Left lung (tissue), 4 donors: ENCODE measurements at regions not wholly inside any gene's neighbourhood (a gene's known extent, or its start where the extent isn't known, plus 50 kb on each side); places are given as distances from the start of the nearest gene placed in this dataset.

Experiments used
- ATAC-seq: fragments of 200-7000 bp; cut with Tn5 transposase; one replicate; pipeline ENCODE4 v1.9.1; 2020; ENCODE audit warnings: moderate library complexity
- DNase-seq, 4 donors: peaks; one replicate each; pipeline ENCODE4 v3.0.0-alpha.2; 2013 to 2020
- H3K27ac ChIP-seq, 2 donors: fragments of 200-600 bp; sonication (generic) in 1 of 2; one replicate each; pipeline versions ENCODE4 v1.5.0 to v1.8.0; 2020 to 2021
- H3K27me3 ChIP-seq, 2 donors: fragments of 200-600 bp; sonication (generic) in 1 of 2; one replicate each; pipeline versions ENCODE4 v1.5.0 to v1.8.0; 2020 to 2021
- H3K36me3 ChIP-seq, 2 donors: fragments of 200-600 bp; sonication (generic) in 1 of 2; one replicate each; pipeline versions ENCODE4 v1.5.0 to v1.8.0; 2020 to 2021
- H3K4me1 ChIP-seq, 2 donors: fragments of 200-600 bp; one replicate each; pipeline ENCODE4 v1.8.0; 2021
- H3K4me3 ChIP-seq, 2 donors: fragments of 200-600 bp; sonication (generic) in 1 of 2; one replicate each; pipeline versions ENCODE4 v1.5.0 to v1.8.0; 2020 to 2021; ENCODE audit warnings: mild to moderate bottlenecking in 1 of 2
- H3K9me3 ChIP-seq, 2 donors: fragments of 200-600 bp; sonication (generic) in 1 of 2; one replicate each; pipeline versions ENCODE4 v1.5.0 to v1.8.0; 2020 to 2021
- CTCF ChIP-seq, 2 donors: fragments of 200-600 bp; sonication (generic) in 1 of 2; IDR thresholded peaks; one replicate each; pipeline versions ENCODE4 v1.5.0 to v1.8.0; 2021; ENCODE audit warnings: antibody characterized with exemption in 2 of 2
- intact Hi-C, 2 donors: fragments of 100-400 bp; cut with DNase I; formaldehyde crosslinking; loops; one replicate each; pipeline versions ENCODE4 v1.11.2 to v1.14.2; 2022
- donor health status: DM: no; HTN: yes; CAD: no.
- donor health status: DM: no; HTN: no; CAD: no.

DNA sequence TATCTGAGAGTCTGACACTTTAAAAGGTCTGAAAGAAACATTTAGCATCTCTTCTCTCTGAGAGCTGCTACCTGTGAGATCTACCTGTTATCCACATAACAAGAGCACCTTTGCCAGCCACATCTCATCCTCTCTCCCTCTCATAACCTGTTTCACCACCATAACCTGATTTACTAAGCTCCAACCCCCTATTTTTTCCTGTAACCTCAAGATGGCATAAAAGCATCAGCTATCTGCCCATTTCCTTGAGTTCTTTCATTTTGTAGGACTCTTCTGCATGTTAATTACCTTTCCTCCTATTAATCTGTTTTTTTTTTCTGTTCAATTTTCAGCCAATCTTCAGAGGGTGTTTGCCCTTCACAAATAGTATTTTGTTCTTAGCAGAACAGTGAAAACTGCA is 136.5 kb upstream of the KCNK1 start:
- Histone ChIP-seq H3K9me3 (no peaks in the 10 kb centered on the region), H3K36me3 (no peaks in the 10 kb centered on the region), H3K4me1 (no peaks in the 10 kb centered on the region), H3K27me3 (no peaks in the 10 kb centered on the region), H3K4me3 (no peak overlapping the region), H3K27ac (no peak overlapping the region)
- no peak for TF ChIP-seq CTCF (IDR thresholded peaks at IDR 0.05)
- intact Hi-C loops, result no loop called here
- DNase-seq, result no peak
- no peak for ATAC-seq

DNA sequence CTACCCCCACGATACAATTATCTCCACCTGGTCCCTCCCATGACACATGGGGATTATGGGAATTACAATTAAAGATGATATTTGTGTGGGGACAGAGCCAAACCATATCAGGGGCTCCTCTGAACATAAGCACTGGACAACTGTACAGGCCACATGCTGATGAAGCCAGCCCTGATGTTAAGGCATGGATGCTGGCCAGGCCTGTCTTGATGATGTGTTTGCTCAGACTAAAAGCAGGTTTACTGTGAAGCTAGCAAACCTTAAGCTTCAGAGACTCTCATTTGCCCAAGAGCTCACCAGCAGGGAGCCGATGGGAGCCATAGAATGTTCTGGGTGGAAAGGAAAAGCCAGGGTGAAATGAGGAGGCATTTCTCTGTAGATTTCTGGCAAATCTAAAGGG is 135.3 kb upstream of the KCNK1 start:
- no peak overlapping the region for H3K27ac ChIP-seq
- DNase-seq (no peak), ATAC-seq (no peak)
- no peak for TF ChIP-seq CTCF (IDR thresholded peaks at IDR 0.05)
- H3K27me3 ChIP-seq, result no peaks in the 10 kb centered on the region
- intact Hi-C loops, result no loop called here
- H3K4me3 ChIP-seq, result no peak overlapping the region
- no peaks in the 10 kb centered on the region for H3K4me1 ChIP-seq
- H3K9me3 ChIP-seq, result no peaks in the 10 kb centered on the region
- H3K36me3 ChIP-seq, result no peaks in the 10 kb centered on the region

- no peaks in the 10 kb centered on the region for H3K36me3 ChIP-seq
- no peak for TF ChIP-seq CTCF (IDR thresholded peaks at IDR 0.05)
- H3K4me1 ChIP-seq, result no peaks in the 10 kb centered on the region
- H3K4me3 ChIP-seq, result no peak overlapping the region
- intact Hi-C loops, result no loop called here
- no peak overlapping the region for H3K27ac ChIP-seq
- DNase-seq (no peak), ATAC-seq (no peak)
- no peaks in the 10 kb centered on the region for H3K9me3 ChIP-seq
- no peaks in the 10 kb centered on the region for H3K27me3 ChIP-seq
Observed at GRCh38 chr1:233479110-233479890, 134.6 kb upstream of the KCNK1 start.

- Histone ChIP-seq H3K9me3 (no peaks in the 10 kb centered on the region), H3K4me3 (no peak overlapping the region), H3K4me1 (no peaks in the 10 kb centered on the region), H3K27ac (no peak overlapping the region), H3K36me3 (no peaks in the 10 kb centered on the region), H3K27me3 (no peaks in the 10 kb centered on the region)
- DNase-seq, result no peak
- intact Hi-C loops, result no loop called here
- ATAC-seq, result no peak
- no peak for TF ChIP-seq CTCF (IDR thresholded peaks at IDR 0.05)
Observed at GRCh38 chr1:233480198-233480597, 133.7 kb upstream of the KCNK1 start.

DNA sequence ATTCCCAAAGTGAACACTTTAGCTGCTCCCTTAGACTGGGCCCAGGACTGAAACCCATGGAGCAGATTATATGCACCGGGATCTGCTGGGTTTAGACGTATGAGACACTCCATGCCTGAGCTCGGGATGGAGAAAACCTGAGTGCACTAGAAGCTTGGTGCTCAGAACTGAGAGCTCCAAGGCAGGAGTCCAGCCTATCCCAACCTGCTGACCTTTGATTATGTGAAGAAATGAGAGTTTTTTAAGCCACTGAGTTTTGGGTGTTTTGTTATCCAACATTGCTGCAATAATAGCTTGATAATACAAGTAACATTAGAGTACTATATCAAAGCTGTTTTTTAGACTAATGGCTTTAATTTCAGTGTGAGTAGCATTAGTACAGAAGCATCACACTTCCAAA is 131.5 kb upstream of the KCNK1 start:
- DNase-seq (no peak), ATAC-seq (no peak)
- H3K4me3 ChIP-seq, result no peak overlapping the region
- H3K4me1 ChIP-seq, result no peaks in the 10 kb centered on the region
- H3K27ac ChIP-seq, result no peak overlapping the region
- TF ChIP-seq CTCF (IDR thresholded peaks at IDR 0.05), result no peak
- H3K9me3 ChIP-seq, result no peaks in the 10 kb centered on the region
- H3K36me3 ChIP-seq, result no peaks in the 10 kb centered on the region
- intact Hi-C loops, result no loop called here
- H3K27me3 ChIP-seq, result no peaks in the 10 kb centered on the region
